Testis (tissue), 2 donors: ENCODE measurements at regions not wholly inside any gene's neighbourhood (a gene's known extent, or its start where the extent isn't known, plus 50 kb on each side); places are given as distances from the start of the nearest gene placed in this dataset.

Source experiments
- CTCF ChIP-seq, 3 experiments: fragments of 450-650 bp in 2 of 3; fragments of 200-600 bp in 1 of 3; sonication (generic) in 1 of 3; IDR thresholded peaks; one replicate each; pipeline ENCODE4 v1.5.1; 2016 to 2019; ENCODE audit warnings: antibody characterized with exemption in 3 of 3, mild to moderate bottlenecking in 2 of 3, moderate library complexity in 1 of 3
- POLR2A ChIP-seq: fragments of 450-650 bp; IDR thresholded peaks from one replicate; pipeline ENCODE4 v1.6.1; 2017; ENCODE audit warnings: antibody characterized with exemption, mild to moderate bottlenecking, moderate library complexity

- TF ChIP-seq CTCF (IDR thresholded peaks at IDR 0.05) (no peak), POLR2A (no peak)
Measured at GRCh38 chr10:133028956-133029355, 58.8 kb upstream of the ADGRA1 start.
